GM19351 (cell line): ENCODE measurements at regions not wholly inside any gene's neighbourhood (a gene's known extent, or its start where the extent isn't known, plus 50 kb on each side); places are given as distances from the start of the nearest gene placed in this dataset.

Experiments used
- ATAC-seq: cut with Tn5 transposase; IDR thresholded peaks from one replicate; pipeline ENCODE4 v1.9.1; 2021; ENCODE audit warnings: mild to moderate bottlenecking, moderate library complexity; ENCODE audit not compliant: unreplicated experiment

DNA sequence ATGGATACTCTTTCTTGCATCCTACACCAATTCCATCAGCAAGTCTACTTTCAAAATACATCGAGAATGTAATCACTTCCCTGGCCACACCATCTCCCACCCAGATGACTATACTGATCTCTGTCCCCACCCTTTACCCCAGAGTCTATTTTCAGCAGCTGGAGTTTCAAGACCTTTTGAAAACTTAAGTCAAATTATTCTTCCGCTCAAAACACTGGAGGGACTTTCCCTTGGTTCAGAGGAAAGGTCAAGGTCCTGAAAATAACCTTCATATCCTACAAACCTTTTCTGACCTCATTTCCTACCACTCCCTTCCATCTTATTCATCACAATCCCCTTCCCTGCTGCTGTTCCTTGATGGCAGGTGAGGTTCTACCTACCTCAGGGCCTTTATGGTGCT, 58.8 kb upstream of the LYPD6 start:
- peak; percentile 98 for ATAC-seq

DNA sequence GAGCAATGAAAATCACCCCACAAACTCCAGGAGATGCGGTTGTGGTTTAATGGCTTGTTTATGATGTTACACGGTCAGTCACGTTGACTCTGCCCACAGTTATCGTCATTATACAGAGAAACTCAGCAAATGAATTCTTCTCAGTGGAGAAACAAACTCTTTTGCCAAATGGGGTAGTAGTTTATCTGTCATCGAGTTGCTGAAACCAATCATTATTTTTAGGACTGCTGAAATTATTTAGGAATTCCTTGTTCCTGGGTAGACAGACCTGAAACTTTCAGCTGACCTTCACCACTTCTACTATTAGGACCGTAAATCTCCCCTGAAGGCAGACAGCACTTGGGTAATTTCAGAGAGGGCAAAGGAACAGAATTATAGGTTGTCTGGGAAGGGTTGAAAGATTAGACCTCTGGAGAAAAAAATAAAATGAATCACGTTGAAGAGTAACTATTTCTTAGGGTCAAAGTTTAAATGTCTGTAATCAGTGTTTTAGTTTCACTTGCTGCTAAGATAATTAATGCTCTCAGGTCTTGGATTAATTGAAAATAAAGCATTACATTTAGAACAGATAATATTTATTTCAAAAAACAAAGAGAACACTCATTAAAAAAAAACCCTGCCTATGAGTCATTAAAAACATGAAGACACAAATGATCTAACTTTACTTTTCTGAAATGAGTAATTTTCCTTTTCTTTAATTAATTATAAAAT, 52.1 kb upstream of the LYPD6 start:
- no peak for ATAC-seq

DNA sequence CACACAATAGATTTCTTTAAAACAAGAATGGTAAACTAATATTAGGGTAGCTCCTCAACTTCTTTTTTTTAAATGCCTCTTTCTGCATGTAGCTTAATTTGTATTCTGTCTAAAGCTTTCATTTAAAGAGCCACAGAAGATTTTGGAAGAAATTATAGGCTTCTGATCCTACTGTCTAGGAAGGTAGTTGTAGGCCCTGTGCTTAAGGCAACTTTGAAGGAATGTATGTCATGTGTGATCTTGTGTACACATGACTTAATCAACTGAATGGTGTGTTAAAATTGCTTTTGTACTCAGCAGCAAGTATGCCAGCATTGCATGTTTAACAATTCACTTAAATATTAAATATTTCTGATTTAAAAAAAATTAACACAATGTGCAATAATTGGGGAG, 51.5 kb upstream of the LYPD6 start:
- ATAC-seq, result no peak
